Activated T-cell treated with anti-CD3 and anti-CD28 coated beads for 4 hours (primary cell): ENCODE measurements at regions not wholly inside any gene's neighbourhood (a gene's known extent, or its start where the extent isn't known, plus 50 kb on each side); places are given as distances from the start of the nearest gene placed in this dataset.
"Not testable (repeated sequence)": the region's sequence is repeated elsewhere in the genome, so short reads cannot be mapped to it uniquely, and the experiment has no call there.

Experiments used
- DNase-seq: peaks from one replicate; pipeline ENCODE4 v3.0.0-alpha.2; 2020

GRCh38 chr14:29982171-29982570 is 54.5 kb upstream of the PRKD1 start:
- no peak for DNase-seq

GRCh38 chr14:29982993-29983392 is 55.3 kb upstream of the PRKD1 start:
- DNase-seq: no peak

- DNase-seq: not testable (repeated sequence)
Observed at GRCh38 chr14:29990344-29990857, 62.8 kb upstream of the PRKD1 start.

- DNase-seq: no peak
Observed at GRCh38 chr14:29990993-29991392, 63.3 kb upstream of the PRKD1 start.

GRCh38 chr14:29993143-29993542 is 65.5 kb upstream of the PRKD1 start:
- DNase-seq: no peak

- DNase-seq: no peak
Observed at GRCh38 chr14:29999013-29999539, 71.4 kb upstream of the PRKD1 start.

- DNase-seq: no peak
Observed at GRCh38 chr14:30002859-30003258, 75.2 kb upstream of the PRKD1 start.

- DNase-seq: no peak
Observed at GRCh38 chr14:30005114-30005808, 77.6 kb upstream of the PRKD1 start.

- DNase-seq: no peak
Observed at GRCh38 chr14:30006695-30007094, 79.0 kb upstream of the PRKD1 start.

- no peak for DNase-seq
Observed at GRCh38 chr14:30015489-30015888, 87.8 kb upstream of the PRKD1 start.

- DNase-seq: no peak
Observed at GRCh38 chr14:30016002-30016401, 88.4 kb upstream of the PRKD1 start.

GRCh38 chr14:30017370-30017993 is 89.8 kb upstream of the PRKD1 start:
- no peak for DNase-seq

- no peak for DNase-seq
Observed at GRCh38 chr14:30020271-30020670, 92.6 kb upstream of the PRKD1 start.

- no peak for DNase-seq
Observed at GRCh38 chr14:30020687-30021086, 93.0 kb upstream of the PRKD1 start.

GRCh38 chr14:30023350-30023749 is 95.7 kb upstream of the PRKD1 start:
- DNase-seq: not testable (repeated sequence)

GRCh38 chr14:30034152-30034551 is 106.5 kb upstream of the PRKD1 start:
- no peak for DNase-seq

GRCh38 chr14:30035361-30035760 is 107.7 kb upstream of the PRKD1 start:
- no peak for DNase-seq

GRCh38 chr14:30045720-30046119 is 118.1 kb upstream of the PRKD1 start:
- no peak for DNase-seq

- DNase-seq: no peak
Observed at GRCh38 chr14:30053103-30053502, 125.5 kb upstream of the PRKD1 start.

GRCh38 chr14:30054201-30054600 is 126.6 kb upstream of the PRKD1 start:
- DNase-seq: no peak

- no peak for DNase-seq
Observed at GRCh38 chr14:30058401-30058800, 130.8 kb upstream of the PRKD1 start.

GRCh38 chr14:30063746-30064145 is 136.1 kb upstream of the PRKD1 start:
- no peak for DNase-seq

GRCh38 chr14:30064454-30064853 is 136.8 kb upstream of the PRKD1 start:
- no peak for DNase-seq

- no peak for DNase-seq
Observed at GRCh38 chr14:30069536-30069935, 141.9 kb upstream of the PRKD1 start.
